Osteoblast (primary cell): ENCODE measurements at regions not wholly inside any gene's neighbourhood (a gene's known extent, or its start where the extent isn't known, plus 50 kb on each side); places are given as distances from the start of the nearest gene placed in this dataset.

ENCODE experiments used
- DNase-seq: peaks from one replicate; pipeline ENCODE4 v3.0.0; 2011; ENCODE audit warnings: low spot score, mixed read lengths; ENCODE audit not compliant: insufficient read length; ENCODE audit errors: missing footprints
- H2AFZ ChIP-seq: 2 replicates; pipeline ENCODE4 v1.6.0; 2011; ENCODE audit warnings: mild to moderate bottlenecking, low read length
- H3K27ac ChIP-seq: 2 replicates; pipeline ENCODE4 v1.5.1; 2011; ENCODE audit warnings: mild to moderate bottlenecking, low read depth, low read length, moderate library complexity
- H3K27me3 ChIP-seq: 2 replicates; pipeline ENCODE4 v1.6.0; 2012; ENCODE audit warnings: mild to moderate bottlenecking, control low read depth, inconsistent platforms, low read length, moderate library complexity; ENCODE audit not compliant: insufficient read depth
- H3K36me3 ChIP-seq: 2 replicates; pipeline ENCODE4 v1.5.1; 2011; ENCODE audit warnings: mild to moderate bottlenecking, low read length, control low read depth, moderate library complexity; ENCODE audit not compliant: insufficient read depth
- H3K4me1 ChIP-seq: 2 replicates; pipeline ENCODE4 v1.5.1; 2011; ENCODE audit warnings: mild to moderate bottlenecking, low read length, control low read depth, moderate library complexity; ENCODE audit not compliant: insufficient read depth
- H3K4me2 ChIP-seq: 2 replicates; pipeline ENCODE4 v1.6.0; 2011; ENCODE audit warnings: mild to moderate bottlenecking, low read length; ENCODE audit not compliant: insufficient read depth
- H3K4me3 ChIP-seq: fragments of 200-600 bp; sonication (generic); 3 replicates; pipeline ENCODE4 v1.5.1; 2012; ENCODE audit warnings: mild to moderate bottlenecking, low read length, inconsistent platforms; ENCODE audit not compliant: insufficient read depth
- H3K79me2 ChIP-seq: 2 replicates; pipeline ENCODE4 v1.6.0; 2012; ENCODE audit warnings: mild to moderate bottlenecking, low read length, control low read depth, inconsistent platforms; ENCODE audit not compliant: insufficient read depth
- H3K9me3 ChIP-seq: 2 replicates; pipeline ENCODE4 v1.5.1; 2011; ENCODE audit warnings: low read depth, low read length, control low read depth
- H4K20me1 ChIP-seq: 2 replicates; pipeline ENCODE4 v1.6.0; 2012; ENCODE audit warnings: mild to moderate bottlenecking, low read length, control low read depth; ENCODE audit not compliant: insufficient read depth
- CTCF ChIP-seq: IDR thresholded peaks from 2 replicates; pipeline ENCODE4 v1.5.1; 2011; ENCODE audit warnings: mild to moderate bottlenecking, low read depth, low read length, moderate library complexity; ENCODE audit errors: extremely low read depth

- H3K4me2 ChIP-seq, result no peak overlapping the region
- H3K36me3 ChIP-seq, result no peaks in the 10 kb centered on the region
- H4K20me1 ChIP-seq, result no peaks in the 10 kb centered on the region
- H3K9me3 ChIP-seq, result no peaks in the 10 kb centered on the region
- H2AFZ ChIP-seq, result no peak overlapping the region
- no peak for DNase-seq
- no peak overlapping the region for H3K4me3 ChIP-seq
- no peaks in the 10 kb centered on the region for H3K79me2 ChIP-seq
- TF ChIP-seq CTCF, result no peak
- H3K4me1 ChIP-seq, result peaks cover 8% of the 10 kb centered on the region
- no peaks in the 10 kb centered on the region for H3K27me3 ChIP-seq
- H3K27ac ChIP-seq, result no peak overlapping the region
Measured at GRCh38 chr6:146898069-146898887, 299.5 kb downstream of the ADGB start.

GRCh38 chr6:146898888-146899227, 300.1 kb downstream of the ADGB start:
- DNase-seq, result no peak
- Histone ChIP-seq H2AFZ (no peak overlapping the region), H3K79me2 (no peaks in the 10 kb centered on the region), H3K9me3 (no peaks in the 10 kb centered on the region), H3K36me3 (no peaks in the 10 kb centered on the region), H3K27ac (no peak overlapping the region), H3K4me2 (no peak overlapping the region), H4K20me1 (no peaks in the 10 kb centered on the region), H3K4me3 (no peak overlapping the region), H3K27me3 (no peaks in the 10 kb centered on the region), H3K4me1 (peaks cover 8% of the 10 kb centered on the region)
- no peak for TF ChIP-seq CTCF

DNA sequence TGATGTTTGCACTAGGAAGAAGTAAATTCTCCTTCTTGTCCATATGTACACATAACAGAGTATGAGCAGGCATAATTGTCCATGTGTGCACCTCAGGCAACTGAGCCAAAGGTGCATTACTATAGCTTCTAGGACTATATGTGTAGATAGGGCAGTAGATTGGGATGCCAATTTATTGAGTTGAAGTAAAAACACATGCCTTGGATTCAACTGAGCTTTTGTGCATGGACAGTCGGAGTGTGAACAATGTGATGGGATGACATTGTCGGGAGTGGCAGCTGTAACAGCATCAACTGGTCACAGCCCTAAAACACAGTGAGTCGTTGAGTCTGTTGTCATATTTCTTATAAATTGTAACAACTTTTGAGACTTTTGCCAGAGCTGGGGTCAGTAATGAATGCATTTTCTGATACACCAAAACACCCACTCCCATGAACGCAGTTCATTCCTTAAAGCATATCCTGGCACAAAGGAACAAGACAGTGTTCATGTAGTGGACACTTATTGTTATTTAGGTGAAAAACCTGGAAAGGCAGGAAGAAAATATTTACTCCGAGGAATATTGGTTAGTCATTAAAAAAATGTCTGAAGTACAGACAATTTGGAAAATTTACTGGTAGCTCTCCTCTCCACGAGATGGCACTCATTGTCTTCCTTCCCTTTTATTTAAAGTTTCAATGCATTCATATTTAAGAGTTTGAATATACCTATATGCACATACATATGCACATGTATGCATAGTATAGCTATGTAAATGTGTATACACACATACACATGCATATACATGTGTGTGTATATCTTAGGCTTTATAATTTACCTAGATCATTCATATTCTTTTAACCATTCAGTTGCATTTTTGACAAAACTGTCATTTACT, 302.0 kb upstream of the STXBP5 start:
- Histone ChIP-seq H2AFZ (peak overlapping the region; percentile 52), H3K9me3 (no peaks in the 10 kb centered on the region), H3K4me1 (peaks cover 25% of the 10 kb centered on the region), H3K27ac (no peak overlapping the region), H3K4me3 (no peak overlapping the region), H3K79me2 (no peaks in the 10 kb centered on the region), H3K36me3 (no peaks in the 10 kb centered on the region), H3K27me3 (no peaks in the 10 kb centered on the region), H4K20me1 (no peaks in the 10 kb centered on the region), H3K4me2 (no peak overlapping the region)
- TF ChIP-seq CTCF, result peak; percentile 43
- DNase-seq, result no peak

DNA sequence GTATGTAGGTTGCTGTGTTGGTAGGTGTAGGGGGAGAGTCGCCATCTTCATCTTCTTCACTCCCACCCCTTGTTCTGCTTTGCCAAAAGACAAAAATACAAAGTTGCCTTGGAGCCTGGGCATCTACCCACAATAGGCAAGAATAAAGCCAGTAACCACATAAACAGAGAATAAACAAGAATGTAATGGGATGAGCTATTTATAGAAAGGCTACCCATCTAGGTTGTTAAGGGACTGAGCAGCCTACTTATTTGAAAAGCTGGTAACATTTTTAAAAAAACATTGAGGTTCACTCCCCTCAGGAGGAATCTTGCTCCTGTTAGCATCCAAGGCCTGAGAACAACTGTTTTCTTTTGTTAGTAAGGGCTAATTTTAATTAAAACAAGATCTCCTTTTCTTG, 301.4 kb upstream of the STXBP5 start:
- no peaks in the 10 kb centered on the region for H3K27me3 ChIP-seq
- DNase-seq, result peak; percentile 18
- H3K27ac ChIP-seq, result no peak overlapping the region
- H3K36me3 ChIP-seq, result no peaks in the 10 kb centered on the region
- no peaks in the 10 kb centered on the region for H3K9me3 ChIP-seq
- peak overlapping the region; percentile 52 for H2AFZ ChIP-seq
- H3K79me2 ChIP-seq, result no peaks in the 10 kb centered on the region
- peaks cover 25% of the 10 kb centered on the region for H3K4me1 ChIP-seq
- H3K4me2 ChIP-seq, result no peak overlapping the region
- no peak for TF ChIP-seq CTCF
- H3K4me3 ChIP-seq, result no peak overlapping the region
- no peaks in the 10 kb centered on the region for H4K20me1 ChIP-seq
